ENCODE measurements at regions not wholly inside any gene's neighbourhood (a gene's known extent, or its start where the extent isn't known, plus 50 kb on each side); places are given as distances from the start of the nearest gene placed in this dataset.

GRCh38 chr20:60816901-60817300 lies 435.2 kb upstream of the CDH4 start:
- in situ Hi-C loops (cut with HindIII; ENCODE audit: low sequenced_read_pairs) = no loop called here
- no peak overlapping the region for H3K4me3 ChIP-seq (ENCODE audit: low read depth, low read length)
- TF ChIP-seq CTCF (IDR thresholded peaks at IDR 0.05; ENCODE audit: low read depth, low read length) = no peak
- DNase-seq (ENCODE audit: low read depth, low spot score) = no peak

- no peak for TF ChIP-seq CTCF (IDR thresholded peaks at IDR 0.05; ENCODE audit: low read depth, low read length)
- in situ Hi-C loops (cut with HindIII; ENCODE audit: low sequenced_read_pairs) = no loop called here
- no peak overlapping the region for H3K4me3 ChIP-seq (ENCODE audit: low read depth, low read length)
- DNase-seq (ENCODE audit: low read depth, low spot score) = no peak
Measured at GRCh38 chr20:60817891-60818290, 434.2 kb upstream of the CDH4 start.

GRCh38 chr20:60819511-60819910 lies 432.6 kb upstream of the CDH4 start:
- in situ Hi-C loops (cut with HindIII; ENCODE audit: low sequenced_read_pairs) = no loop called here
- no peak overlapping the region for H3K4me3 ChIP-seq (ENCODE audit: low read depth, low read length)
- no peak for TF ChIP-seq CTCF (IDR thresholded peaks at IDR 0.05; ENCODE audit: low read depth, low read length)
- DNase-seq (ENCODE audit: low read depth, low spot score) = no peak

GRCh38 chr20:60820149-60820548 lies 431.9 kb upstream of the CDH4 start:
- no peak overlapping the region for H3K4me3 ChIP-seq (ENCODE audit: low read depth, low read length)
- TF ChIP-seq CTCF (IDR thresholded peaks at IDR 0.05; ENCODE audit: low read depth, low read length) = no peak
- DNase-seq (ENCODE audit: low read depth, low spot score) = no peak
- in situ Hi-C loops (cut with HindIII; ENCODE audit: low sequenced_read_pairs) = no loop called here

GRCh38 chr20:60820918-60821317 lies 431.1 kb upstream of the CDH4 start:
- no peak for TF ChIP-seq CTCF (IDR thresholded peaks at IDR 0.05; ENCODE audit: low read depth, low read length)
- no peak for DNase-seq (ENCODE audit: low read depth, low spot score)

GRCh38 chr20:60822699-60823607 lies 429.1 kb upstream of the CDH4 start:
- in situ Hi-C loops (cut with HindIII; ENCODE audit: low sequenced_read_pairs) = no loop called here
- H3K4me3 ChIP-seq (ENCODE audit: low read depth, low read length) = no peak overlapping the region
- TF ChIP-seq CTCF (IDR thresholded peaks at IDR 0.05; ENCODE audit: low read depth, low read length) = no peak
- no peak for DNase-seq (ENCODE audit: low read depth, low spot score)

More at GRCh38 chr20:60820918-60821317, 431.1 kb upstream of the CDH4 start:
- H3K4me3 ChIP-seq (ENCODE audit: low read depth, low read length) = no peak overlapping the region
- in situ Hi-C loops (cut with HindIII; ENCODE audit: low sequenced_read_pairs) = no loop called here
